PC-3 (cell line): ENCODE measurements at regions not wholly inside any gene's neighbourhood (a gene's known extent, or its start where the extent isn't known, plus 50 kb on each side); places are given as distances from the start of the nearest gene placed in this dataset.

Experiments used
- CTCF ChIP-seq: fragments of 300-600 bp; sonication (generic); conservative IDR thresholded peaks from 2 replicates; pipeline ENCODE4 v1.5.1; 2017; ENCODE audit warnings: antibody characterized with exemption, low read depth, mild to moderate bottlenecking, low read length
- EZH2phosphoT487 ChIP-seq: fragments of 300-600 bp; sonication (generic); IDR thresholded peaks from 2 replicates; pipeline ENCODE4 v1.6.1; 2018; ENCODE audit warnings: mild to moderate bottlenecking, antibody characterized with exemption, low read length, borderline replicate concordance

- TF ChIP-seq CTCF (no peak), EZH2phosphoT487 (no peak)
Observed at GRCh38 chr13:79030513-79030912, 371.6 kb upstream of the OBI1 start.
